ENCODE measurements at regions not wholly inside any gene's neighbourhood (a gene's known extent, or its start where the extent isn't known, plus 50 kb on each side); places are given as distances from the start of the nearest gene placed in this dataset.

DNA sequence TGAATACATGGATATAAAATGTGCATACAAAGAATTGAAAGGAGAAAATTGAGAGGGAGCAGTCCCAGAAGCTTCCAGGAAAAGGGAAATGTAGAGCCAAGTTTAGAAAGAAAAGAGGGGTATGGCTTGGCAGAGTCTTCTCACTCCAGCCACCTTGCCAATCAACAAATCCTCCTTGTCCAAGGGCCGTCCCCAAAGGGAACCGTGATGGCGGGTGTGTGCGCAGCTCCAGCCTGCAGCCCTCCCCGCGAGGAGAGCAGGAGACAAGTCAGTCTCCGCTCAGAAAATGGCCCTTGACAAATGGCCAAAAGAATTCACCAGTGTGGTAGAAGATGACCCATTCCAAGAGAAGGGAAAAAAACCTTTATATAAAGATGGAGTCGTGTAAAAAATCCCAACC lies 448.3 kb upstream of the POU3F3 start:
- Histone ChIP-seq H4K91ac (replicated peaks; ENCODE audit: insufficient read length, low read length) (no peak overlapping the region), H4K8ac (ENCODE audit: extremely low read depth, insufficient read depth, low read length) (no peak overlapping the region), H2BK120ac (replicated peaks; ENCODE audit: low read depth, low read length) (no peak overlapping the region), H3K36me3 (ENCODE audit: control insufficient read depth in 2 of 4, insufficient read depth in 4 of 4, low read length in 3 of 4) (no peaks in the 10 kb centered on the region), H3K9me3 (ENCODE audit: insufficient read depth in 2 of 2, low read depth in 1 of 2, low read length in 1 of 2) (no peaks in the 10 kb centered on the region), H3K56ac (replicated peaks; ENCODE audit: insufficient read length, low read depth, low read length) (no peak overlapping the region), H2BK5ac (ENCODE audit: low read depth, low read length) (no peak overlapping the region), H2BK12ac (ENCODE audit: low read depth, low read length) (no peak overlapping the region), H3K23me2 (ENCODE audit: low read depth, low read length) (no peaks in the 10 kb centered on the region), H3K27me3 (replicated peaks in 1 of 4; ENCODE audit: control insufficient read depth in 3 of 4, extremely low read depth in 1 of 4, insufficient read depth in 3 of 4, low read length in 3 of 4) (no peaks in the 10 kb centered on the region), H3K4me3 (ENCODE audit: extremely low read depth in 1 of 4, insufficient read depth in 2 of 4, low read depth in 3 of 4, low read length in 4 of 4) (no peak overlapping the region), H3K79me2 (ENCODE audit: control insufficient read depth in 1 of 2, insufficient read depth in 2 of 2, low read length in 2 of 2) (no peaks in the 10 kb centered on the region), H3K14ac (ENCODE audit: insufficient read length) (no peak overlapping the region), H3K4me1 (replicated peaks in 1 of 4; ENCODE audit: control insufficient read depth in 3 of 4, insufficient read depth in 4 of 4, low read length in 3 of 4) (peaks cover 0 to 3% (median 0%) of the 10 kb centered on the region in 4 experiments; a peak in 1 of 7 replicates), H2BK20ac (ENCODE audit: low read length) (no peak overlapping the region), H3K79me1 (ENCODE audit: low read depth, low read length) (no peaks in the 10 kb centered on the region), H3K4me2 (ENCODE audit: insufficient read depth in 1 of 2, low read depth in 2 of 2, low read length in 2 of 2) (no peak overlapping the region), H3K9ac (replicated peaks in 1 of 4; ENCODE audit: extremely low read depth in 1 of 4, low read depth in 3 of 4, low read length in 3 of 4) (no peak overlapping the region), H3K18ac (ENCODE audit: extremely low read depth, low read length) (no peak overlapping the region), H2AFZ (ENCODE audit: low read length) (no peak overlapping the region), H4K20me1 (replicated peaks in 1 of 2; ENCODE audit: control insufficient read depth in 1 of 2, insufficient read depth in 2 of 2, low read length in 2 of 2) (no peaks in the 10 kb centered on the region), H3K23ac (ENCODE audit: insufficient read length) (no peak overlapping the region), H4K5ac (ENCODE audit: insufficient read length, low read depth, low read length) (no peak overlapping the region), H3K27ac (ENCODE audit: low read depth, low read length) (no peak overlapping the region), H2BK15ac (ENCODE audit: low read length) (no peak overlapping the region), H2AK5ac (ENCODE audit: low read depth, low read length) (no peak overlapping the region), H3K4ac (replicated peaks; ENCODE audit: insufficient read length, low read depth, low read length) (no peak overlapping the region)
- 100% methylated on average over 7 of the region's 8 CpGs; no CpG with 5 or more reads in 1 of the 2 experiments for WGBS, 2 experiments (ENCODE audit: extremely low coverage in 1 of 2, insufficient coverage in 1 of 2, insufficient read length in 1 of 2, insufficient replicate concordance in 2 of 2, low coverage in 1 of 2, low lambda C conversion rate in 2 of 2, missing lambda C conversion rate in 1 of 2)
- ChIA-PET CTCF (ENCODE audit: partially characterized antibody) (no interaction called here), POLR2A (ENCODE audit: partially characterized antibody) (no interaction called here)
- TF ChIP-seq SIX5 (IDR thresholded peaks at IDR 0.05; ENCODE audit: low read depth, low read length) (no peak), EZH2 (IDR thresholded peaks at IDR 0.05; ENCODE audit: low read depth, low read length, severe bottlenecking) (no peak), HDAC6 (IDR thresholded peaks at IDR 0.05; ENCODE audit: low read depth, low read length) (no peak), BRCA1 (IDR thresholded peaks at IDR 0.05; ENCODE audit: low read depth, low read length) (no peak), SP4 (IDR thresholded peaks at IDR 0.05; ENCODE audit: low read length) (no peak), CTBP2 (IDR thresholded peaks at IDR 0.05; ENCODE audit: borderline replicate concordance, insufficient read depth, insufficient read length, low read length) (no peak), POU5F1 (IDR thresholded peaks at IDR 0.05; ENCODE audit: low read depth, low read length) (no peak), ATF3 (IDR thresholded peaks at IDR 0.05; ENCODE audit: insufficient read depth, low read depth, low read length) (no peak)
- no peak for FAIRE-seq
- no peak for DNase-seq (ENCODE audit: low read depth in 1 of 2, low spot score in 2 of 2)

Data from H1 (cell line).